HL-60 (cell line): ENCODE measurements at regions not wholly inside any gene's neighbourhood (a gene's known extent, or its start where the extent isn't known, plus 50 kb on each side); places are given as distances from the start of the nearest gene placed in this dataset.

Source experiments
- DNase-seq, 2 experiments: peaks; one replicate each; pipeline ENCODE4 v3.0.0-alpha.2; 2010 to 2020; ENCODE audit warnings: low read depth in 1 of 2, low spot score in 1 of 2
- H3K27ac ChIP-seq: fragments of 250-450 bp; sonication (Bioruptor Pico); replicated peaks from 2 replicates; pipeline ENCODE4 v1.5.1; 2020; ENCODE audit warnings: mild to moderate bottlenecking, moderate library complexity
- H3K27me3 ChIP-seq: fragments of 250-450 bp; sonication (Bioruptor Pico); 2 replicates; pipeline ENCODE4 v1.5.1; 2021; ENCODE audit warnings: mild to moderate bottlenecking, moderate library complexity; ENCODE audit not compliant: insufficient read depth, poor library complexity, severe bottlenecking
- H3K4me3 ChIP-seq: replicated peaks from 2 replicates; pipeline ENCODE4 v1.5.1; 2011; ENCODE audit warnings: mild to moderate bottlenecking, control low read depth, low read length; ENCODE audit not compliant: insufficient read depth
- CTCF ChIP-seq: IDR thresholded peaks from one replicate; pipeline ENCODE4 v1.5.1; 2011; ENCODE audit warnings: low read length, control low read depth, inconsistent platforms; ENCODE audit not compliant: insufficient read depth
- GABPA ChIP-seq: IDR thresholded peaks from 2 replicates; pipeline ENCODE4 v1.6.1; 2012; ENCODE audit warnings: low read depth
- POLR2AphosphoS5 ChIP-seq: IDR thresholded peaks from 2 replicates; pipeline ENCODE4 v1.6.1; 2012; ENCODE audit warnings: low read depth
- SPI1 ChIP-seq: IDR thresholded peaks from 2 replicates; pipeline ENCODE4 v1.6.1; 2012; ENCODE audit warnings: low read depth, mild to moderate bottlenecking, borderline replicate concordance
- TF ChIP-seq, protein P1 (sequence below): IDR thresholded peaks from 2 replicates; pipeline ENCODE4 v1.6.1; 2012; ENCODE audit warnings: low read depth; ENCODE audit not compliant: insufficient replicate concordance

DNA sequence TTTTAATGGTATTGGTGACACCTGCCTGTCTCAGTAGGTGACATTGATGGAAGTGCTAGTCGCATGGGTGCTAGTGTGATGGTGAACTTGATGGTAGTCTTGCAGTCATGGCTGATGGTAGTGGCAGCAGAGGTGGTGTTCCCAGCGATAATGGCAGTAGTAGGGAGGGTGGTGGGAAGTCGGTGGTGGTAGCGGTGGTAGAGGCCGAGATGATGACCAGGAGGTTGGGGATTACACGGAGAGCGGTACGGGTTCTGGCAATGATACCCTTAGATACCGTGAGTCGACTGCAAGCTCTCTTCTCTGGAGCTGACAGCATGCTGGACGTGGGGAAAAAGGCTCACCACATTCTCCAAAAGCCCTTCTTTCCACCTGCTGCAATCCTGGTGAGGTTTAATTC lies 99.4 kb upstream of the SLC2A1 start:
- no peaks in the 10 kb centered on the region for H3K27me3 ChIP-seq
- TF ChIP-seq, protein P1, sequence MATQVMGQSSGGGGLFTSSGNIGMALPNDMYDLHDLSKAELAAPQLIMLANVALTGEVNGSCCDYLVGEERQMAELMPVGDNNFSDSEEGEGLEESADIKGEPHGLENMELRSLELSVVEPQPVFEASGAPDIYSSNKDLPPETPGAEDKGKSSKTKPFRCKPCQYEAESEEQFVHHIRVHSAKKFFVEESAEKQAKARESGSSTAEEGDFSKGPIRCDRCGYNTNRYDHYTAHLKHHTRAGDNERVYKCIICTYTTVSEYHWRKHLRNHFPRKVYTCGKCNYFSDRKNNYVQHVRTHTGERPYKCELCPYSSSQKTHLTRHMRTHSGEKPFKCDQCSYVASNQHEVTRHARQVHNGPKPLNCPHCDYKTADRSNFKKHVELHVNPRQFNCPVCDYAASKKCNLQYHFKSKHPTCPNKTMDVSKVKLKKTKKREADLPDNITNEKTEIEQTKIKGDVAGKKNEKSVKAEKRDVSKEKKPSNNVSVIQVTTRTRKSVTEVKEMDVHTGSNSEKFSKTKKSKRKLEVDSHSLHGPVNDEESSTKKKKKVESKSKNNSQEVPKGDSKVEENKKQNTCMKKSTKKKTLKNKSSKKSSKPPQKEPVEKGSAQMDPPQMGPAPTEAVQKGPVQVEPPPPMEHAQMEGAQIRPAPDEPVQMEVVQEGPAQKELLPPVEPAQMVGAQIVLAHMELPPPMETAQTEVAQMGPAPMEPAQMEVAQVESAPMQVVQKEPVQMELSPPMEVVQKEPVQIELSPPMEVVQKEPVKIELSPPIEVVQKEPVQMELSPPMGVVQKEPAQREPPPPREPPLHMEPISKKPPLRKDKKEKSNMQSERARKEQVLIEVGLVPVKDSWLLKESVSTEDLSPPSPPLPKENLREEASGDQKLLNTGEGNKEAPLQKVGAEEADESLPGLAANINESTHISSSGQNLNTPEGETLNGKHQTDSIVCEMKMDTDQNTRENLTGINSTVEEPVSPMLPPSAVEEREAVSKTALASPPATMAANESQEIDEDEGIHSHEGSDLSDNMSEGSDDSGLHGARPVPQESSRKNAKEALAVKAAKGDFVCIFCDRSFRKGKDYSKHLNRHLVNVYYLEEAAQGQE, result no peak
- TF ChIP-seq CTCF, result no peak
- no peak for TF ChIP-seq GABPA
- TF ChIP-seq SPI1, result no peak
- TF ChIP-seq POLR2AphosphoS5, result no peak
- H3K27ac ChIP-seq, result no peak overlapping the region
- no peak for DNase-seq
- H3K4me3 ChIP-seq, result no peak overlapping the region

DNA sequence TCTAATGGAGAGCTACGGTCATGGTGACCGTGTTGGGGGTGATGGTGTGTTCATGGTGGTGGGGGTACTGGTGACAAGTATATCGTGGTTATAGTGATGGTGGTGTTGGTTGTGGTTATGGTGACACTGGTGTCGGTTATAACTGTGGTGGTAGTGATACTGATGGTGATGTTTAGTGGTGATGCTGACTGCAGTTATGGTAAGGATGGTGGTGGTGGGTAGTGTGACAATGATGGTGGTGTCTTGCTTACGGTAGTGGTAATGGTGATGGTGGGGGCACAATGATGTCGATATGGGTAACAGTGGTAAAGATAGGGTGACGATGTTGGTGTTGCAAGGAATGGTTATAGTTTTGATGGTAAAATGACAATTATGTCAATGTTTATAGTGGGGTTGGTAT lies 98.9 kb upstream of the SLC2A1 start:
- H3K27me3 ChIP-seq, result no peaks in the 10 kb centered on the region
- TF ChIP-seq GABPA, result no peak
- H3K27ac ChIP-seq, result no peak overlapping the region
- DNase-seq, result no peak
- no peak overlapping the region for H3K4me3 ChIP-seq

- DNase-seq, result no peak
- Histone ChIP-seq H3K27ac (no peak overlapping the region), H3K4me3 (no peak overlapping the region), H3K27me3 (no peaks in the 10 kb centered on the region)
- no peak for TF ChIP-seq GABPA
- no peak for TF ChIP-seq CTCF
- TF ChIP-seq, protein P1, result no peak
- no peak for TF ChIP-seq POLR2AphosphoS5
- TF ChIP-seq SPI1, result no peak
Measured at GRCh38 chr1:43056981-43057391, 98.3 kb upstream of the SLC2A1 start.

DNA sequence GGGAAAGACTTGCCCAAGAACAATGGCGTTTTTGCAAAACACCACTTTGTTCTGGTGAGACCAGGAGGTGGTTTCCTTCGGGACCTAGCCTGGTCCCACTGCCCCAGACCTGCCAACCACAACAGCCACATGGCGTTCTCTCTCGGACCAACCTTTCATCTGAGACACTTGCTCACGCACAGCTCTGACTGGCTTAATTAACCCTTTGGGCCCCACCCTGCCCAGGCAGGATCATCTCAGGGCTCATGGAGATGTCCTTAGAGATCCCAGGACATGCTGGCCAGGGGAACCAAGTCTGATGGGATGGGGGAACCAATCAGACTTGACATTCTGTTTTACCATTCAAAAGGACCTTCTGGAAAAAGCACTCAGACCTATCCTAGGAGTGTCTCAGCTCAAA lies 97.8 kb upstream of the SLC2A1 start:
- no peak for DNase-seq
- Histone ChIP-seq H3K27me3 (no peaks in the 10 kb centered on the region), H3K27ac (no peak overlapping the region), H3K4me3 (no peak overlapping the region)
- no peak for TF ChIP-seq POLR2AphosphoS5
- TF ChIP-seq CTCF, result no peak
